ENCODE measurements at regions not wholly inside any gene's neighbourhood (a gene's known extent, or its start where the extent isn't known, plus 50 kb on each side); places are given as distances from the start of the nearest gene placed in this dataset.

DNA sequence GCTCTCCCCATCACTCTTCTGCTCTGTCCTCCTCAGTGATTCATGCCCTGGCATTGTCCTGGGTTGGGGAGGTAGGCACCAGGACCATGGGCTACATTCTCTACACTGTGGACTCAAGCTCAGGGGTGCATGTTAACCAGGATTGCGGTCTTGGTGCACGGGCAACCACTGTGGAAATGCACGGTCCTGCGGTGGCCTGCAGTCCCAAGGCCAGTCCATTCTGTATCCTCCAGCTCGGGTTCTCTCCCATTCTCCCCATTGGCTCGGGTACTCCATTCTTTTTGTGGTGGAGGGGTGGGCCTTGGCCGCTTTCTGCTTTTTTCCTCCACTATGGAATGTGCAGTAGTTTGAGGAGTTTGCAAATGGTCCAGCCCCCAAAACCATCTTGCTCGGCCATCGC is 215.0 kb upstream of the MYT1L start:
- no TSS peak for BruUV-seq (replicated peaks)
- ChIA-PET CTCF (no interaction called here), POLR2A (no interaction called here)
- intact Hi-C loops (cut with micrococcal nuclease): no loop called here
- Mint-ChIP-seq H3K27ac (ENCODE audit: low read depth, unreplicated experiment) (no peak overlapping the region), H3K9me3 (ENCODE audit: unreplicated experiment) (peaks cover 19% of the 10 kb centered on the region), H3K36me3 (ENCODE audit: insufficient read depth, unreplicated experiment) (no peaks in the 10 kb centered on the region), H3K4me3 (ENCODE audit: unreplicated experiment) (no peak overlapping the region), H3K27me3 (ENCODE audit: insufficient read depth, unreplicated experiment) (no peaks in the 10 kb centered on the region), H3K4me1 (ENCODE audit: insufficient read depth, unreplicated experiment) (no peaks in the 10 kb centered on the region)
- TF ChIP-seq, protein P1, sequence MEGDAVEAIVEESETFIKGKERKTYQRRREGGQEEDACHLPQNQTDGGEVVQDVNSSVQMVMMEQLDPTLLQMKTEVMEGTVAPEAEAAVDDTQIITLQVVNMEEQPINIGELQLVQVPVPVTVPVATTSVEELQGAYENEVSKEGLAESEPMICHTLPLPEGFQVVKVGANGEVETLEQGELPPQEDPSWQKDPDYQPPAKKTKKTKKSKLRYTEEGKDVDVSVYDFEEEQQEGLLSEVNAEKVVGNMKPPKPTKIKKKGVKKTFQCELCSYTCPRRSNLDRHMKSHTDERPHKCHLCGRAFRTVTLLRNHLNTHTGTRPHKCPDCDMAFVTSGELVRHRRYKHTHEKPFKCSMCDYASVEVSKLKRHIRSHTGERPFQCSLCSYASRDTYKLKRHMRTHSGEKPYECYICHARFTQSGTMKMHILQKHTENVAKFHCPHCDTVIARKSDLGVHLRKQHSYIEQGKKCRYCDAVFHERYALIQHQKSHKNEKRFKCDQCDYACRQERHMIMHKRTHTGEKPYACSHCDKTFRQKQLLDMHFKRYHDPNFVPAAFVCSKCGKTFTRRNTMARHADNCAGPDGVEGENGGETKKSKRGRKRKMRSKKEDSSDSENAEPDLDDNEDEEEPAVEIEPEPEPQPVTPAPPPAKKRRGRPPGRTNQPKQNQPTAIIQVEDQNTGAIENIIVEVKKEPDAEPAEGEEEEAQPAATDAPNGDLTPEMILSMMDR (IDR thresholded peaks at IDR 0.05; ENCODE audit: unreplicated experiment): no peak
- DNase-seq (ENCODE audit: unreplicated experiment): no peak

DNA sequence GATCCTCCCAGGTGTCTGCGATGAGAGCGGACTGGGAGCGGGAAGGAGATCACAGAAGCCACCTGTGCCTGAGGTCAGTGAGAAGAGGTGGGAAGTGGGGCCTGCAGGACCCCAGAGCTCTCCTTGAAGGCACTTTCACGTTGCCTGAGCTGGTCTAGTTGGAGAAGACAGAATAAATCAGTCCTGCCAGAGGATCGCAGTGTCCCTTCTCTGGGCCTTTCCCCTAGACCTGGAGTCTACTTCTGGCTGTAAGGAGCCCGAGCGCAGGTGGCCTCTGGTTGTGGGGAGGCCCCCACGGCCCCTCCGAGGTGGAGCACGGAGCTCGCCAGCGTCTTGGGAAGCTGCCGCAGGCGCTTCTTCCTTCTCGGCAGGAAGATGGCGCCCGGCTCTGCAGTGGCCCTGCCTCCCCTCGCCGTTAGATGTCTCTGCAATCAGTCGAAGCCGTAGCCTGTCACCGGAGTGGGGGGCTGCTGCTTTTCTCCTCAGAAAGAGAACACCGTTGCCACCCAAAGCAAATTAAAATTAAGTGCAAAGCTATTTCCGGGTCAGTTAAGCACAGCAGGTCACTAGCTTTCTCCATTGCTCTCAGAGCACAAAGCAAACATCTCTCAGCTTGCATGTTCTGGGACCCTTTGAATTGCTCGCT is 212.0 kb upstream of the MYT1L start:
- Mint-ChIP-seq H3K36me3 (ENCODE audit: insufficient read depth, unreplicated experiment) (no peaks in the 10 kb centered on the region), H3K4me3 (ENCODE audit: unreplicated experiment) (no peak overlapping the region), H3K4me1 (ENCODE audit: insufficient read depth, unreplicated experiment) (no peaks in the 10 kb centered on the region), H3K9me3 (ENCODE audit: unreplicated experiment) (peaks cover 9% of the 10 kb centered on the region), H3K27me3 (ENCODE audit: insufficient read depth, unreplicated experiment) (peaks cover 10% of the 10 kb centered on the region), H3K27ac (ENCODE audit: low read depth, unreplicated experiment) (no peak overlapping the region)
- BruUV-seq (replicated peaks): no TSS peak
- ChIA-PET POLR2A (no interaction called here), CTCF (interaction anchor here (0.7 kb wide), 1 partner anchor 271 kb away, joined by 3 read pairs; no protein-coding TSS in a partner anchor)
- intact Hi-C loops (cut with micrococcal nuclease): no loop called here
- TF ChIP-seq, protein P1 (IDR thresholded peaks at IDR 0.05; ENCODE audit: unreplicated experiment): no peak
- no peak for DNase-seq (ENCODE audit: unreplicated experiment)

DNA sequence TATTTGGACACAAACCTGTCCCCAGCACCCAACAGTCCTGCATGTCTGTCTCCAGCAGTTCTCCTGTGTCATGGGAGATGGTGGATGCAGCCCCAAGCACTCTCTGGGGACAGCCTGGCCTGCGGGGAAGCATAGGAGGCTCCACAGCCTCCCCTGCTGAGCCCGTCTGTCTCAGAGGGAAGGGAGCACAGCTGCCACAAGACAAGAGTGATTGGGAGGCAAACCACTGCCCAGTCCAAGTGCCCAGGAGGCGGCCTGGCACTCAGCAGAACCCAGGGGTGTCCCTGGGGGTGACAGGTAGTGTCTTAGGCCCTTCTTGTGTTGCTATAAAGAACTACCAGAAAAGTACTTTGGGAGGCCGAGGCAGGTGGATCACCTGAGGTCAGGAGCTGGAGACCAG is 211.2 kb upstream of the MYT1L start:
- Mint-ChIP-seq H3K4me1 (ENCODE audit: insufficient read depth, unreplicated experiment) (no peaks in the 10 kb centered on the region), H3K4me3 (ENCODE audit: unreplicated experiment) (no peak overlapping the region), H3K27me3 (ENCODE audit: insufficient read depth, unreplicated experiment) (peaks cover 18% of the 10 kb centered on the region), H3K36me3 (ENCODE audit: insufficient read depth, unreplicated experiment) (no peaks in the 10 kb centered on the region), H3K27ac (ENCODE audit: low read depth, unreplicated experiment) (no peak overlapping the region), H3K9me3 (ENCODE audit: unreplicated experiment) (peaks cover 9% of the 10 kb centered on the region)
- intact Hi-C loops (cut with micrococcal nuclease): no loop called here
- BruUV-seq (replicated peaks): no TSS peak
- ChIA-PET POLR2A (no interaction called here), CTCF (interaction anchor here (0.7 kb wide), 1 partner anchor 271 kb away, joined by 3 read pairs; no protein-coding TSS in a partner anchor)
- no peak for DNase-seq (ENCODE audit: unreplicated experiment)
- TF ChIP-seq, protein P1 (IDR thresholded peaks at IDR 0.05; ENCODE audit: unreplicated experiment): no peak

DNA sequence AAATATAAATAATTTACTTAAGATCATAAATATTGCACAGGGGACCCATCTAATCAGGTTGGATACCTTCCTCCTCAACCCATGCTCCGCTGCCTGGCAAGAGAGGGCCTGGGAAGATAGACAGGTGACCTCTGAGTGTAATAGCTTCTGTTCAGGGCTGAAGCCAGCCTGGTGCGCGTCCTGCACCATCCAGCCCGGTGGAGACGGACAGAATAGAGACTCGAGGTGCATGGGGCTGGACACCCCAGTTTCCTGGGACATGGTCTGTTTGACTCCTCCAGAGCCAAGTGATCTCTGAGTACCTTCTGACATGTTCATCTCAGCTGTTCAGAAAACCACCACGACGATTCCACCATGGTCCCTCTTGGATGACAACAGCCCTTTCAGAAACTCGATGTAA is 209.3 kb upstream of the MYT1L start:
- BruUV-seq (replicated peaks): no TSS peak
- Mint-ChIP-seq H3K4me1 (ENCODE audit: insufficient read depth, unreplicated experiment) (no peaks in the 10 kb centered on the region), H3K4me3 (ENCODE audit: unreplicated experiment) (no peak overlapping the region), H3K27ac (ENCODE audit: low read depth, unreplicated experiment) (no peak overlapping the region), H3K27me3 (ENCODE audit: insufficient read depth, unreplicated experiment) (peaks cover 33% of the 10 kb centered on the region), H3K9me3 (ENCODE audit: unreplicated experiment) (peaks cover 9% of the 10 kb centered on the region), H3K36me3 (ENCODE audit: insufficient read depth, unreplicated experiment) (no peaks in the 10 kb centered on the region)
- ChIA-PET POLR2A (no interaction called here), CTCF (interaction anchor here (0.5 kb wide), 1 partner anchor 59 kb away, joined by 3 read pairs; no protein-coding TSS in a partner anchor)
- intact Hi-C loops (cut with micrococcal nuclease): no loop called here
- TF ChIP-seq, protein P1 (IDR thresholded peaks at IDR 0.05; ENCODE audit: unreplicated experiment): no peak
- no peak for DNase-seq (ENCODE audit: unreplicated experiment)

Measured in MCF 10A (cell line).